KG1 (cell line): ENCODE measurements at regions not wholly inside any gene's neighbourhood (a gene's known extent, or its start where the extent isn't known, plus 50 kb on each side); places are given as distances from the start of the nearest gene placed in this dataset.

Experiments
- DNase-seq: peaks from one replicate; lab custom pipeline; 2025; lab: John Stamatoyannopoulos, UW

DNA sequence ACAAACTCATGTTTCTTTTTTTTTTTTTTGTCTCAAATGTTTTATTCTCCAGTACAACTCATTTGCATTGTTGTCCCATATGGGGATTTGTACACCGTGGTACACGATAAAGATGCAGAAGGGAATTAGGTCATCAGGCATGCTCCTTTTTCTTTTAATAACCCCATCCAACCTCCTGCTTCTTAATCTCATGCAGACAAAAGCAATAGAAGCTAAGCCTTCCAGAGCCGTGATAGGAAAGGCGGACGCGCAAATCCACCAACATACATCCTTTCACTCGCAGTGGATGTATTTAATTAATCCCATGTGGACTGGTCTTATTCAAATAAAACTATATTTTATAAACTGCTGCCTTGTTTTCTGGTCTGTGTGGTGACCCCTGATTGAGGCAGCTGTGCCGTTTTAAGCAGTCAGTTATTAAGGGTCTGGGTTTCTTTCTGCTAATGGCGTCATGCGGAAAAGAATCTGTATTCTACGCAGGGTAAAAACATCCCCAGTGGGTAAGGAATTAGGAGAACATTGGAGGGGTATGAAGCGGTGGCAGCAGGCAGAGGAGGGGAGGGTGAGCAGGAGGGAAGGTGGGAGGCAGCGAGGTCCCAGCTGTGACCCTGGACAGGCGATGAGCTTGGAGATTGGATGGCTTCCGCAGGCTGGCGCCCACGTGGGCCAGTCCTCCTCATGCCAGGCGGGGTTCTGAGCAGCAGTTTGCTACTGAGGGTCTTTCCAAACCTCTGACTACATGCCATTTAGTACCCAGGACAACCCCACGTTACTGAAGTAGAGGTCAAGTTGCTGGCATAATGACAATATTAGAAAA lies 172.8 kb downstream of the LINC00237 start:
- DNase-seq = no peak

DNA sequence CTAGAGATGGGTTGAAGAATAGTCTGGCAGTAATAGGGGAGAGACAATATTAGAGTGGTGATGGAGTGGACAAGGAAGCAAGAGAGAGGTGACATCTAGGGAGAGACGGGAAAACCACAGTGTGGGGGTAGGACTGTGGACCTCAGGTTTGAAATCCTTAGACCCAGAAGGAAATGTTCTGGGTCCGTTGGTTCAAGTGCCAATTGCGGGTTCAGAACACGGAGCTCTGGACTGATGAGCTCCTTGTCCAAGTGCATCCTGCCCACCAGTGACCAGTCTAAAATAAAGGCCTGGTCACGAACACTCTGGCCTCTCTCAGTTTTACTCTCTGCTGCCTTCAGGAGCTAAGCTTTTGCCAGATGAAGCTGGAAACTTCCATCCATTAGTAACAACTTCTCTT lies 174.0 kb downstream of the LINC00237 start:
- no peak for DNase-seq

DNA sequence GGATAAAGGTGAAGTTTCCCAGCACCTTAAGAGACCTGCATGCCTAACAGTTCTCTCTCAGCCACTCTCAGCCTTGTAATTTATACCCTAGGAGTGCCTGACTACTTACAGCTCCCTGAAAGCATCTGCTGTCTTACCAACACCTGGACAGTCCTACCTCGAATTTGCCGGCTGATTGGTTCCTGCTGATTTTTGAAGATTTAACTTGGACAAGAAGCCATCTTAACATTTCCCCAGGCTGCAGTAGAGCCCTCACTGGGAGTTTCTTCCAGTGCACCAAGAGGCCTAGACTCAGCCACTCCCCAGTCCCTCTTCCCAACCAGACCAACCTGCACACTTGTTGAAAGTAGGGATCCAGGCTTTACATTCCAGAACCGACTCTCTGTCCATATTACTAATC lies 174.5 kb downstream of the LINC00237 start:
- no peak for DNase-seq

DNA sequence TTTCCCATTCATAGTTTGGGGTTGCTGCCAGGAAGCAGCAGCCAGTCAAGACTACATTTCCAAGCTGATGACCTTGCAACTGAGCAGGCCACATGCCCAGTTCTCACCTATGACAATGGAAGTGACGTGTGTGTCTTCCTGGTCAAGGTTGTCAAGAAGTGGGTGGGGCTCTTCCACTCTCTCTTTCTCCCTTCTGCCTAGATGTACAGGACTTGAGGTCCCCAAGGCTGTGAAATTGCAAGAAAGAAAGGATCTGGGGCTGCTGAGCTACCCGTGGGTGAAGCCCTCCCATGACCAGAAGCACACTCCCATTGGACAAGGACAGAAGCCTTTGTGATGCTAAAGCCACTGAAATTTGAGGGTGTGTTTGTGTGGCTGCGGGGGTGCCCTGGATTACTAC lies 175.1 kb downstream of the LINC00237 start:
- DNase-seq = no peak

DNA sequence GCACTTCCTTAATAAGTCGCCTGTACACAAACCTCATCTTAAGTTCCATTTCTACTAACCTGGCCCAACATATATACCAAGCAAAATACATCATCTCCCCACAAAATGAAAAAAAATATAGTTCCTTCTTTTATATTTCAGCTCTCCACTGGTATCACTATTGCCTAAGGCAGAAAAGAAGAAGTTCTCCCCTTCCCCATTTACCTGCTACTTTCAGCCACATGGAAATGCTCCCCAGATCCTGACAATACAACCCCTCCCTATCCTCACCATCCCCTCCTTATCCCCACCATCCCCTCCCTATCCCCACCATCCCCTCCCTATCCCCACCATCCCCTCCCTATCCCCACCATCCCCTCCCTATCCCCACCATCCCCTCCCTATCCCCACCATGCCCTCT lies 175.7 kb downstream of the LINC00237 start:
- no peak for DNase-seq

DNA sequence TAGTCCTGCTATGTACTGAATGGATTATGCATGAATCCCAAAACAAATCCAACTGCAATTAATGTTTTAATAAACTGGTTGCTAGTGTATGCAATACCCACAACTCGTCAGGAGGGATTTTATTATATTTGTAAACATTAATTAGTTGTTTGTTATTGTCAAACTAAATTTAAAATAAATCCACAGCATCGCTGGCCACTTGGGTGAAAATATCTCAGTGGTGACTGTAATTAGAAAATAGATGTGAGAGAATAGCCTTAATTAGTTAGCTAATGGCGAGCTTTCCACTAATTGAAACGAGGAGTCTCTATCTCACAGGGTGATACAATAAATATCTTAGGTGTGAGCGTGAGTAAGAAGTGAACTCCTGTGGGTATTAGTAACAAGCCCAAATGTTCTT lies 176.8 kb downstream of the LINC00237 start:
- DNase-seq = no peak

DNA sequence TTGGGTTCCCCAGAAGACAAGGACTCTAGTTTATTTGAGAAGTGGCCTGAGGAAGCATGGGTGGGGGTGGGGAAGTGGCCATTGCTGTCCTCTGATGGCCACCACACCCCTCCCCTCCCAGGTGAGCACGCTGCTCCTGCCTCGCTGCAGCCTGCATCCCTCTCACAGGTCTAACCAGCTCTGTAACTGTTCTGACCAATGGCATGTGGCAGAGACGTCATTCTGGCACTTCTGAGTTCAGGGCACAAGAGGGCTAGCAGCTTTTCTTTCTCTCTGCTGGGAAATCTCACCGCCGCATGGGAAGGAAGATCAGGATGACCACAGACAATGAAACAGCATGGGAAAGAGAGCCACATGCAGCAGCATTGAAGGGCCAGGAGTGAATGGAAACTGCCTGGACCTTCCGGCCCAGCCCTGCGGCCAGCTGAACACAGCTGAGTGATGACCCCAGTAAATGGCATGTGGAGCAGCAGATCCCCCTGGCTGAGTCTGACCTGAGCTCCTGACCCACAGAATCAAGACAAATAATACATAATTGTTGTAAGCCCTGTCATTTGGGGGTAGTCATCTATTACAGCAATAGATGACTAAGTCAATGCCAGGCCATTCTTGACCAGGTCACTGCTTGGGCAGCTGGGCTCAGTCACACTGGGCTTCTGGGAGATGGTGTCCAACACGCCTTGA lies 179.8 kb downstream of the LINC00237 start:
- DNase-seq = no peak

DNA sequence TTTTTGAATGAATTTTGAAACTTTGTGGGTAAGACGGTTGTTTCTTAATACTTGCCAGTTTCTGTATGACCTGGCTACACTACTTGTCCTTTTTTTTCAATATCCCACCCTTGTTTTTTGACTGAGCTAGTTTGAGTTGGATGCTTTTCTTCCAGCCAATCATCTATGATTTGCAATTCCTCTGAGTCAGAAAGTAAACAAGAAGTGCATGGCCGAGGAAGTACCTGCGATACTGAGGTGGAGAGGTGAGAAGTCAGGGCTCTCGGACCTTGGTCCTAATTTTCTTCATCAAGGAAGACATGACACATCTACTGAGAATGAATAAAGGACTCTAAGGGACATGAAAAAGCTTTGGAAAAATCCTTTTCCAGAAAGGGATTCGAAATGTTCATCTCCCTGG lies 185.7 kb downstream of the LINC00237 start:
- DNase-seq = no peak

DNA sequence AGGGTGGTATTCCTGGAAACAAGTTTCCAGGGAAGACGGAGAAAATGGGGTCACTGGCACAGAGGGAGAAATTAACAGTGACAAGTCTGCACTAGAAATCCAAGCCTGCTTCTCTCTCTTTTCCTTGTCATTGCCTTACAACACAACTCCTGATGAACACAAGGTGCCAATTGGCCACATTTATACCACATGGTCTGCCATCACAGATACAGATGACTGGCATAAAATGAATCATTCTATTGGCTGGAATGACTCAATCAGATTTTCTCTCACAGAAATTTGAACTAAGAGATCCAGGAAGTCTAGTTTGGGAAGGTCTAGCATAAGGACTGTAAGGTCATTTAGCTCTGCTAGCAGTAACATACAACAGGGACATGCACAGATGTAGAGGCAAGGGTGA lies 190.3 kb downstream of the LINC00237 start:
- no peak for DNase-seq

DNA sequence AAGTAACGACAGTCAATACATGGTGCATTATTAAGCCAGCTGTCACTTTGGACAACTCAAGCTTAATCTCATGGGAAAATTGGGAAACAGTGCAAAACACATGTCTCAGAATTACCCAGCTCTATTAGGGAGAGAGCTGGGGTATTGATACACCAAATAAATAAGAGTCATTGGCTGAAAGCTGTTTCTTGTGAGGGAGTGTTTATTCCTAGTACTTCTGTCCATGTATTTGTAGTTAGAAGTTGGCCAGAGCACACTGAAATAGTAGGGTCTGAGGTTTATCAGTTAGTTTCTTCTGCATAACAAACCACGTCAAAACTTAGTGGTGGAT lies 192.0 kb upstream of the RALGAPA2 start:
- DNase-seq = no peak

DNA sequence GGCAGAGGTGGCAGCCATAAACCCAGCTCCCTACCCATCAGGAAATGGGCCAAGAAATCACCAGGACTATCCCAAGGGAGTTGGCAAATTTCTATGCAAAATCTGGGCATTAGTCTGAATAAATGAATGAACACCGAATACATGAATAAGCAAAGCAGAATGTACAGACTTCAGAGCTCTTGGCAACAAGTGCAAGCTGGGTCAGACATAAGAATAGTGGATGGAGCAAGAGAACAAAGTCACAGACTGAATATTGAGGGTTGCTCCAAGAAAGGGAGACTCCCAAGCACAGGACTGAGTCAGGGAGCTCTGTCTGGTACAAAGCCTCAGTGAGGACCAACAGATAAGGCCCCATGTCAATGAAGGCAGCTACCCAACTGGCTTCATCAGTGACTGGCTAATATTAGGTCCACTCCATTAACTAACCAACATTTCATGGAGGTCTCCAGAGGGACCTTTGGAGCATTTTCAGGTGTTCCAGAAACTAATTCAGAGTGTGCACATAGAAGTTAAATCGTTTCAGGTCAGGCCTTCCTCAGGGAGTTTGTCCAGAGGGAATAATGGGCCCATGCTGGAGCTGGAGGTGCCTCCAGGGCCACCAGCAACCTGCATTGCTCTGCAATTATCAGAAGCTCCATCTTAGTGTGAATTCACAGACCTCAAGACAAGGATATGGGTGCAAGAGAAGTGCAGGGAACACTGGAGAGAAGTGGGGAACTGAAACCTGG lies 191.5 kb upstream of the RALGAPA2 start:
- no peak for DNase-seq

DNA sequence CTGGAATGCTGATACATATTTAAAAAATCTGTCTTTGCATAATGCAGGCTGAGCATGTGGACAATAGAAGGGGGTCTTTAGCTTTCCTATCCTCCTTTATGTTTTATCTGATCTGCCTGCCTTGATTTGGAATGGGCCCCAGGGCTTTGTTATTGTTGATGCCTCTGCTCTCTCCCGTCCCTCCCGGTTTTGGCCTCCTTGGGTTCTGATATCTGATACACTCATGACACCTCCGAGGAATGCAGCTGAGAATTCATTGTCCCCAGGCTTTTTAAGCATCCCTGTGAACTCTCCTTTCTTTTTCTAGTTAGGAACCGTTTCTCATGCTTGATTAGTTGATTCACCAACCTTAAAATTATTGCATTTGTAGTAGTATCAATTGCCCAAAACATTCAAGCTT lies 185.5 kb upstream of the RALGAPA2 start:
- DNase-seq = no peak

DNA sequence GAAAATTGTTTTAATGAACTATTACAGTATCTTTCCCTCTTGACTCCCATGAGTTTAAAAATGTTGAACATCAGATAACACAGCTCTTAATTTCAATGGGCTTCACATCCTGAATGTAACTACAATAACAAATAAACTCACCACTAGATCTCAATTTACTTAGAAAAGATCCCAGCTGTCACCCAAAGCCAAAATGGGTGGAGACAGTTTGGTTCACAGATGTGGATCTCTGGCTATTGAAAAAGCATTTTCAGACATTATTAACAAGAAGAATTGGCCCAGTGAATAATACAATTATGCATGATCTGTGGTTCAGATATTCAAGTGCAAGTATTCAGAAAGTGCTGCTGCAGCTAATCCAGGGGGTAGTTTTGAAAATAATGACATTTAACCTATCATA lies 184.7 kb upstream of the RALGAPA2 start:
- no peak for DNase-seq

DNA sequence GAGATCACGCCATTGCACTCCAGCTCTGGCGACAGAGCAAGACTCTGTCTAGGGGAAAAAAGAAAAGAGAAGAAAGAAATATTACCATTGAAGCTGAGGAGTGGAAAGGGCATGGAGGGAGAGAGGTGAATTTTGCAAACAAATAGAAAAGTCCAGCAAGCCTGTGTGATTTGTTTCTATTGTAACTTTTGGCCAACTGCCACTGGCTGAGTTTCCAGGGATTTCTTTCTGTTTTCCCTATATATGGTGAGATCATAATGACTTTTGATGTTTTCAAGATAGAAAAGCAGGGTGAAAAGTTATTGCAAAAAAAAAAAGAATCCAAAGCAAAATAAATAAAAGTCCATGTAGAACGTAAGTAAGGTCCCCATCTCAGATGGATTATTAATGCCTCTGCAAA lies 184.2 kb upstream of the RALGAPA2 start:
- DNase-seq = no peak

DNA sequence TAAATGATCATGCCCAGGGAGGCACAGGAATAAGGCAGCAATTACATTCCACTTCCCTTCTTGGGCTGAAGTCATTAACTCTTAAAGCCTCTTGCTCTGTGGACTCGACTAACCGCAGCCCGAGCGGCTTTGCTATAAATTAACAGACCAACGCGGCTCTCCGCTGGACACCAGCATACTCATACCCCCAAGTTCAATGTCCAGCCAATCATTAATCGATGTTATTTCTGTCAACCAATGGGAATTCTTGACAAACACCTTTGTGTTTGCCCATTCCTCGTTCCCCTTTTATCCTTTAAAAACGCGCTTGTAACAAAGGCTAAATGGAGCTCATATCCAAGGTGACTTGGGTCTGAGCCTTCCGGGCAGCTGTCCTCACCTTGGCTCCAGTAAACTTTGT lies 183.1 kb upstream of the RALGAPA2 start:
- DNase-seq = no peak

DNA sequence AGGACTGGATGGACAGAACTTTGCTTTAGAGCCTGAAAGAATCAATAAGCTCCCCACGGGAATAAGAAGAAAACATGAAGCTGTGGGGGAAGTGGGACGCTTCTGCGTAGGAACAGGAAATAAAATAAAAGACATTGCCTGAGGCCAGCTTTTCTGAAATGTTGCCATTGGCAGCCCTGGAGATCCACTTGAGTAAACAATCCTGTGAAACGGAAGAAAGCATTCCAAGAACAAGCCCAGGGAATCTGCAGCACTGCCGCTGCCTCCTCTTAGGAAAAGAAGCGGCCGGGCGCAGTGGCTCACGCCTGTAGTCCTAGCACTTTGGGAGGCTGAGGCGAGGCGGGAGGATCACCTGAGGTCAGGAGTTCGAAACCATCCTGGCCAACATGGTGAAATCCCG lies 182.3 kb upstream of the RALGAPA2 start:
- DNase-seq = no peak

DNA sequence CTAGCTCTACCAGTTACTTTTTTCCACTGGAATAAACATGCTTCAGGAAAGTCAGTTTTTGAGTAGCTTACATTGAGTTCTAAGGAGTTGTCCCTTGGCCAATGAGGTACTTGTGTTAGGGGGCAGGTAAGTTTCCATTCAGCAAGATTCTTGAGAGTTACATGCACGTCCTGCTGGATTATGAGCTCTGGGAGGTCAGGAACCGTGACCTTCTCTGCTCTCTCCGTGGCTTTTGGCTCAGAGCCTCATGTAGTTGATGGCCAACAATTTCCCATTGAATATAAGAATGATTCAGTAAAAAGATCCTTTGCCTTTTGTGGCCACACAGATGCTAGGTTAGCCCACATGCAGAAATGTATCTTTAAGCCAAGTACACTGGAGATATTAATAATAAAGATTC lies 181.8 kb upstream of the RALGAPA2 start:
- DNase-seq = no peak

DNA sequence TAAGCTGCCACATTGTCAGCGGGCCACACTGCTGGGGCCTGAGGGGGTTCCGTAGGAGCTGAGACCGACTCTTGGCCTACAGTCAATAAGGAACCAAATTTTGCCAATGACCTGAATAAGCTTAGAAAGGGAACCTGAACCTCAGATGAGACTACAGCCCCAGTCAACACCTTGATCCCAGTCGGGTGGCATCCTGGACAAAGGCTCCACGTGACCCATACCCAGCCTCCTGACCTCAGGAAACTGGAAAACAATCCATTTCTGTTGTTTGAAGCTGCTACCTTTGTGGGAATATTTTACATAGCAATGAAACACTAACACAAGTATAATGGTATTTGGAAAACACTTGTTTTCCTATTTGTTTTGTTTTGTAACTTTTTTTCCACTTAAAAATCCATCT lies 179.9 kb upstream of the RALGAPA2 start:
- DNase-seq = no peak

DNA sequence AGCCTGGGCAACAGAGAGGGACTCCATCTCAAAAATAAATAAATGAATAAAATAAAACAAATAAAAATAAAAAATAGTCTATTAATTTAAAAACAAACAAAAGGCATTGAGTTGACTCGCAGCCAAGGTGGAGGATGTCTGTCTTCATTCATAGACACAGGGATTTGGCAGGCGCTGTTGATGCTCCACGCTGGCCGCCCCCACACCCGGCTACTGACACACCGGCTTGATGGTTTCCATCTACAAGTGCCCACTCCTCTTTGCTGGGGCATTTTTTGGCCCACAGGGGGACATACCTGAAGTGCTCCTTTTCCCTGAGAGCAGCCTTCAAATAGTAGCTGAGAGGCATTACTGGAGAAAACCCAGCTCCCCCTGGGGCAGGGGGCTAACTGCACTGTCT lies 178.3 kb upstream of the RALGAPA2 start:
- DNase-seq = no peak

DNA sequence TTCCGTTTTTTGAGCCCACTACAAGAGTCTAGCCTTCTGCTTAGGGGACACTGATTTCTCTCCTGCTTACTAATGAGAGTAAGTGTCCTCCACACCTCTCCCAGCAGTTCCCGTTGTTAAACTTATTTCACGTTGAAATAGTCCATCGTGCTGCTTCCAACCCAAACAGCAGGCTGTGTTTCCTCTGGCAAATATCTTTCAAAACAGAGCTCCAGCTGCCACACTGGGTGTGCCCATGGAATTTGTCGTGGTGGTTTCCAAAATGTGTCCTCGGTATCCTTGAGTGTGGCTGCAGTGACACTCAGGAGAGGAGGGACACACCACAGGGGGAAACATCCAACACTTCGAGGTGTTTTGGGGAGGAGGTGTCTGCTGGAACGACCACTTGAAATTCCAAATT lies 176.5 kb upstream of the RALGAPA2 start:
- DNase-seq = no peak

DNA sequence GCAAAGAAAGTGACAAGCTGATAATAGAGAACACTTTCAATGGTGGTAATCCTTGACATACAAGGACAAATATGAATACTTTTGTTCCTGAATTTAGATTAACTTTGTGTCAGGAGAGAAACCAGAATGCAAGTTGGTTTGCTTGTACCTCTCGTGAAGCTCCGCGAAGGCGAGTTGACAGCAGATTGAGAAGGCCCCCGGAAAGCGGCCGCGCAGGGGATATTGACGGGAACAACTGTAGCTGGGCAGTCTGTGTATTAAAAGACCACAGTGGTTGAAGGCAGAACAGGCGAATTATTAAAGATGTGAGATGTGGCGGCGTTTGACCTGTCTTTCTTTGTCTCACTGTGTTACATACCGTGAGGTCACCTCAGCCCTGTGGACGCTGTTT lies 175.8 kb upstream of the RALGAPA2 start:
- no peak for DNase-seq

DNA sequence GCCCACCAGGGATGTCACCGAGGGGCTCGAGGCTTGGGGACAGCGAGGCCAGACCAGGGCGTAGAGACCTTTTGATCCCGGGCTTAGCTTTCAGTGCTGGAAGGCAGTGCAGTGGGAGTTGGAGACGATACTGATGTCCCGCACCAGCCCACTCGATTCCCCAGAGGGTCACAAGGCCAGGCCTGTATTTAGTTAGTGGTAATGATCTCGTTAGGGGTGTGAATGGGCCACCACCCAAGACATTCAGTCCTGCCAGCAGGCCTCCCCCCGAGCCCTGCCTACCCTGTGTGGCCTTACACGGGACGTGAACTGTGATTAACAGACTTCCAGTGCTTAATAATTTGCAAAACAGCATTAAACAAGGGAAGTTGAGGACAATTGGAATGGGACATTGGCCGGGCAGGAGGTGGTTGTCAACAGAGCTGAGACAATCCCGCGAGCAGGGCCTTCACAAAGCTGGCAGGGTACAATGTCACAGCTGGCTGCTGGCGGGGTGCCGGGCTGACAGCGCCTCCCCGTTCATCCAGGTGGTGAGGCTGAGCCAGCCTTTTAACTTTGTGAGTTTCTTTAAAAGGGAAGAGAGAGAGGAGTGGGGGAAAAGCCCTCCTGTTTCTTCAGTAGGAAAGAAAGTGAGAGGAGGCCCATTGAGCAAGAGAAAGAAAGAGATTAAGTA lies 175.3 kb upstream of the RALGAPA2 start:
- DNase-seq = no peak

DNA sequence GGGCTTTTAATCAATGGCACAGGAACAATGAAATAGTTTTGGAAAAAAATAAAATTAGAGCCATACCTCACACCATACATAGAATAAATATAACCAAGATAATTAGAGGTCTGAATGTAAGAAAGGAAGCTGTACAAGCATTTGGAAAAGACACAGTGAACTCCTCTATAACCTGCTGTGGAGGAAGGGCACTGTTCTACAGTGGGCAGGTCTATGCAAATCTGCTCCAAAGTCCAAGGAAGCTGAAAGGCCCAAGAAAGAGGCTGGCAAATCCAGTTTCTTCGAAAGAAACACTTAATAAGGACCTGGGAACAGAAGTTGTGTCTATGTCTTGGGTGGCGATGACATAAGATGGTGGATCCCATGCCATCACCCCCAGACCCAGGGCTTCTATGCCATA lies 169.4 kb upstream of the RALGAPA2 start:
- no peak for DNase-seq
